HEK293 (cell line): ENCODE measurements at regions not wholly inside any gene's neighbourhood (a gene's known extent, or its start where the extent isn't known, plus 50 kb on each side); places are given as distances from the start of the nearest gene placed in this dataset.

ENCODE experiments used
- CTCF ChIA-PET: fragments of 350-600 bp; formaldehyde crosslinking; extraction: SDS; loops from one replicate; lab custom pipeline; 2021; ENCODE audit warnings: antibody characterized with exemption; lab: Yijun Ruan, JAX
- POLR2A ChIA-PET: fragments of 300-600 bp; formaldehyde crosslinking; extraction: SDS; loops from one replicate; lab custom pipeline; 2020; ENCODE audit warnings: antibody characterized with exemption, inconsistent platforms; lab: Yijun Ruan, JAX
- H3K27ac ChIP-seq: fragments of 200-500 bp; sonication (Bioruptor generic); 2 replicates; pipeline ENCODE4 v1.5.1; 2014; ENCODE audit warnings: low read depth, low read length, control low read depth, inconsistent platforms; ENCODE audit errors: extremely low read depth
- H3K36me3 ChIP-seq, 2 experiments: fragments of 200-500 bp in 1 of 2; sonication (Bioruptor generic) in 1 of 2; 1 replicate in 1 of 2; 2 replicates in 1 of 2; pipeline ENCODE4 v1.5.1; 2014 to 2017; ENCODE audit warnings: inconsistent platforms in 2 of 2, low read length in 2 of 2; ENCODE audit not compliant: control insufficient read depth in 2 of 2, insufficient read depth in 1 of 2
- H3K4me1 ChIP-seq: fragments of 200-500 bp; sonication (Bioruptor generic); 2 replicates; pipeline ENCODE4 v1.5.1; 2014; ENCODE audit warnings: mild to moderate bottlenecking, low read length, inconsistent platforms; ENCODE audit not compliant: control insufficient read depth, insufficient read depth
- H3K4me3 ChIP-seq: 2 replicates; pipeline ENCODE4 v1.5.1; 2011; ENCODE audit warnings: low read depth, mild to moderate bottlenecking, control low read depth, low read length, moderate library complexity
- H3K9me3 ChIP-seq: fragments of 200-500 bp; sonication (Bioruptor generic); 2 replicates; pipeline ENCODE4 v1.5.1; 2014; ENCODE audit warnings: low read depth, low read length, inconsistent platforms; ENCODE audit not compliant: control insufficient read depth, insufficient read depth
- KLF17 ChIP-seq: fragments of 450-650 bp; formaldehyde crosslinking; IDR thresholded peaks from 2 replicates; pipeline ENCODE4 v1.5.1; 2016; ENCODE audit warnings: missing biosample characterization, missing genetic modification characterization
- KLF9 ChIP-seq: fragments of 450-650 bp; formaldehyde crosslinking; IDR thresholded peaks from 2 replicates; pipeline ENCODE4 v1.5.1; 2016; ENCODE audit warnings: missing biosample characterization, missing genetic modification characterization, low read depth
- MYNN ChIP-seq: fragments of 450-650 bp; formaldehyde crosslinking; IDR thresholded peaks from 2 replicates; pipeline ENCODE4 v1.5.1; 2016; ENCODE audit warnings: missing biosample characterization, missing genetic modification characterization, borderline replicate concordance
- MZF1 ChIP-seq: fragments of 450-650 bp; formaldehyde crosslinking; IDR thresholded peaks from 2 replicates; pipeline ENCODE4 v1.5.1; 2017; ENCODE audit warnings: missing biosample characterization, missing genetic modification characterization, borderline replicate concordance
- PATZ1 ChIP-seq: fragments of 450-650 bp; formaldehyde crosslinking; IDR thresholded peaks from 2 replicates; pipeline ENCODE4 v1.5.1; 2016; ENCODE audit warnings: missing biosample characterization, missing genetic modification characterization
- REST ChIP-seq: fragments of 450-650 bp; formaldehyde crosslinking; IDR thresholded peaks from 2 replicates; pipeline ENCODE4 v1.5.1; 2016; ENCODE audit warnings: missing biosample characterization, missing genetic modification characterization
- ZBTB20 ChIP-seq: fragments of 450-650 bp; formaldehyde crosslinking; IDR thresholded peaks from 2 replicates; pipeline ENCODE4 v1.5.1; 2016; ENCODE audit warnings: missing biosample characterization, missing genetic modification characterization
- ZBTB21 ChIP-seq: fragments of 450-650 bp; formaldehyde crosslinking; IDR thresholded peaks from 2 replicates; pipeline ENCODE4 v1.5.1; 2017; ENCODE audit warnings: missing biosample characterization, missing genetic modification characterization
- ZIC2 ChIP-seq: fragments of 450-650 bp; formaldehyde crosslinking; IDR thresholded peaks from 2 replicates; pipeline ENCODE4 v1.5.1; 2016; ENCODE audit warnings: missing biosample characterization, missing genetic modification characterization
- ZNF112 ChIP-seq: fragments of 450-650 bp; formaldehyde crosslinking; IDR thresholded peaks from 2 replicates; pipeline ENCODE4 v1.5.0; 2017; ENCODE audit warnings: missing biosample characterization, missing genetic modification characterization
- ZNF133 ChIP-seq: fragments of 450-650 bp; formaldehyde crosslinking; IDR thresholded peaks from 2 replicates; pipeline ENCODE4 v1.5.1; 2016; ENCODE audit warnings: missing biosample characterization, missing genetic modification characterization
- ZNF138 ChIP-seq: fragments of 450-650 bp; formaldehyde crosslinking; IDR thresholded peaks from 2 replicates; pipeline ENCODE4 v1.5.1; 2016; ENCODE audit warnings: missing biosample characterization, missing genetic modification characterization, borderline replicate concordance
- ZNF146 ChIP-seq: fragments of 450-650 bp; formaldehyde crosslinking; IDR thresholded peaks from 2 replicates; pipeline ENCODE4 v1.5.1; 2016; ENCODE audit warnings: missing biosample characterization, missing genetic modification characterization
- ZNF155 ChIP-seq: fragments of 450-650 bp; formaldehyde crosslinking; IDR thresholded peaks from 2 replicates; pipeline ENCODE4 v1.5.1; 2016; ENCODE audit warnings: missing biosample characterization, missing genetic modification characterization
- ZNF19 ChIP-seq: fragments of 450-650 bp; formaldehyde crosslinking; IDR thresholded peaks from 2 replicates; pipeline ENCODE4; 2016; ENCODE audit warnings: missing biosample characterization, missing genetic modification characterization, low read depth
- ZNF214 ChIP-seq: fragments of 450-650 bp; formaldehyde crosslinking; IDR thresholded peaks from 2 replicates; pipeline ENCODE4 v1.5.1; 2017; ENCODE audit warnings: missing biosample characterization, mild to moderate bottlenecking, missing genetic modification characterization, borderline replicate concordance
- ZNF311 ChIP-seq: fragments of 450-650 bp; formaldehyde crosslinking; IDR thresholded peaks from 2 replicates; pipeline ENCODE4 v1.5.1; 2017; ENCODE audit warnings: missing biosample characterization, missing genetic modification characterization, borderline replicate concordance
- ZNF341 ChIP-seq: fragments of 450-650 bp; formaldehyde crosslinking; IDR thresholded peaks from 2 replicates; pipeline ENCODE4; 2016; ENCODE audit warnings: low read depth, missing biosample characterization, missing genetic modification characterization
- ZNF37A ChIP-seq: fragments of 450-650 bp; IDR thresholded peaks from 2 replicates; pipeline ENCODE4 v1.5.1; 2018; ENCODE audit warnings: missing biosample characterization, missing genetic modification characterization
- ZNF513 ChIP-seq: fragments of 450-650 bp; IDR thresholded peaks from 2 replicates; pipeline ENCODE4 v1.5.1; 2018; ENCODE audit warnings: missing biosample characterization, missing genetic modification characterization
- ZNF548 ChIP-seq: fragments of 450-650 bp; formaldehyde crosslinking; IDR thresholded peaks from 2 replicates; pipeline ENCODE4 v1.5.1; 2016; ENCODE audit warnings: missing biosample characterization, missing genetic modification characterization
- ZNF560 ChIP-seq: fragments of 450-650 bp; formaldehyde crosslinking; IDR thresholded peaks from 2 replicates; pipeline ENCODE4 v1.5.1; 2017; ENCODE audit warnings: missing biosample characterization, missing genetic modification characterization, borderline replicate concordance
- ZNF580 ChIP-seq: fragments of 450-650 bp; formaldehyde crosslinking; IDR thresholded peaks from 2 replicates; pipeline ENCODE4 v1.5.1; 2016; ENCODE audit warnings: missing biosample characterization, missing genetic modification characterization
- ZNF776 ChIP-seq: fragments of 450-650 bp; formaldehyde crosslinking; IDR thresholded peaks from 2 replicates; pipeline ENCODE4 v1.5.0; 2017; ENCODE audit warnings: missing biosample characterization, missing genetic modification characterization, borderline replicate concordance
- ZNF785 ChIP-seq: fragments of 450-650 bp; formaldehyde crosslinking; IDR thresholded peaks from 2 replicates; pipeline ENCODE4 v1.5.1; 2016; ENCODE audit warnings: missing biosample characterization, missing genetic modification characterization
- ZNF830 ChIP-seq: fragments of 450-650 bp; IDR thresholded peaks from 2 replicates; pipeline ENCODE4 v1.5.0; 2018; ENCODE audit warnings: missing biosample characterization, missing genetic modification characterization, low read depth, mild to moderate bottlenecking, moderate library complexity

GRCh38 chr11:109867784-109868183 is 225.4 kb upstream of the ZC3H12C start:
- H3K27ac ChIP-seq, result no peak overlapping the region
- TF ChIP-seq ZNF37A (tag by site-specific recombination) (no peak), KLF17 (tag by site-specific recombination) (no peak), ZNF785 (tag by site-specific recombination) (no peak)
- no peaks in the 10 kb centered on the region for H3K36me3 ChIP-seq
- ChIA-PET CTCF (interaction anchor here (0.8 kb wide), 1 partner anchor 12 kb away, joined by 3 read pairs; no protein-coding TSS in a partner anchor), POLR2A (no interaction called here)
- H3K4me1 ChIP-seq, result no peaks in the 10 kb centered on the region
- H3K4me3 ChIP-seq, result no peak overlapping the region
- H3K9me3 ChIP-seq, result no peaks in the 10 kb centered on the region

GRCh38 chr11:109869536-109869935 is 223.7 kb upstream of the ZC3H12C start:
- H3K4me3 ChIP-seq, result no peak overlapping the region
- no peaks in the 10 kb centered on the region for H3K4me1 ChIP-seq
- TF ChIP-seq ZNF830 (tag by site-specific recombination), result no peak
- TF ChIP-seq MYNN, result no peak
- TF ChIP-seq ZNF138 (tag by site-specific recombination), result no peak
- no peak for TF ChIP-seq ZNF112 (tag by site-specific recombination)
- TF ChIP-seq ZNF19 (tag by site-specific recombination), result no peak
- no peak for TF ChIP-seq ZIC2 (tag by site-specific recombination)
- no peak for TF ChIP-seq ZNF341 (tag by site-specific recombination)
- no peak for TF ChIP-seq ZNF776
- TF ChIP-seq ZNF133 (tag by site-specific recombination), result no peak
- no peak for TF ChIP-seq ZBTB21 (tag by site-specific recombination)
- TF ChIP-seq ZBTB20 (tag by site-specific recombination), result no peak
- no peak for TF ChIP-seq MZF1 (tag by site-specific recombination)
- TF ChIP-seq ZNF146 (tag by site-specific recombination), result no peak
- H3K9me3 ChIP-seq, result no peaks in the 10 kb centered on the region
- CTCF ChIA-PET, result interaction anchor here (1.0 kb wide), 1 partner anchor 70 kb away, joined by 3 read pairs; no protein-coding TSS in a partner anchor
- H3K36me3 ChIP-seq, result no peaks in the 10 kb centered on the region
- POLR2A ChIA-PET, result no interaction called here
- no peak overlapping the region for H3K27ac ChIP-seq

- POLR2A ChIA-PET, result no interaction called here
- no peaks in the 10 kb centered on the region for H3K9me3 ChIP-seq
- no peak overlapping the region for H3K4me3 ChIP-seq
- no peaks in the 10 kb centered on the region for H3K36me3 ChIP-seq
- no peaks in the 10 kb centered on the region for H3K4me1 ChIP-seq
- no peak overlapping the region for H3K27ac ChIP-seq
- CTCF ChIA-PET, result interaction anchor here (1.0 kb wide), 1 partner anchor 69 kb away, joined by 3 read pairs; no protein-coding TSS in a partner anchor
- TF ChIP-seq ZNF560 (tag by site-specific recombination), result no peak
- no peak for TF ChIP-seq ZNF155 (tag by site-specific recombination)
- no peak for TF ChIP-seq PATZ1 (tag by site-specific recombination)
- no peak for TF ChIP-seq ZNF580 (tag by site-specific recombination)
- TF ChIP-seq KLF9, result no peak
- no peak for TF ChIP-seq ZNF548
- no peak for TF ChIP-seq ZNF214 (tag by site-specific recombination)
- no peak for TF ChIP-seq REST (tag by site-specific recombination)
- no peak for TF ChIP-seq ZNF513 (tag by site-specific recombination)
- TF ChIP-seq ZNF311, result no peak
These were observed 222.9 kb upstream of the ZC3H12C start for GRCh38 chr11:109870297-109870696.
